ENCODE measurements at regions not wholly inside any gene's neighbourhood (a gene's known extent, or its start where the extent isn't known, plus 50 kb on each side); places are given as distances from the start of the nearest gene placed in this dataset.

GRCh38 chr2:181789827-181790448 lies 101.6 kb upstream of the ITPRID2 start:
- H3K9me2 ChIP-seq (ENCODE audit: insufficient read depth, low read length), result no peaks in the 10 kb centered on the region
- H4K20me1 ChIP-seq (ENCODE audit: insufficient read depth, low read length), result no peaks in the 10 kb centered on the region
- H3K9me3 ChIP-seq (ENCODE audit: low read length), result no peaks in the 10 kb centered on the region
- no peak overlapping the region for H3K4me3 ChIP-seq (ENCODE audit: low read depth, low read length, poor library complexity, severe bottlenecking)
- ChIA-PET POLR2A (interaction anchor here (0.5 to 1.5 kb wide), 5 partner anchors 9 to 209 kb away, joined by 3 to 4 read pairs (median 3); no protein-coding TSS in a partner anchor), CTCF (ENCODE audit: unreplicated experiment) (no interaction called here)
- H3K4me1 ChIP-seq (ENCODE audit: insufficient read depth, low read length, poor library complexity, severe bottlenecking), result no peaks in the 10 kb centered on the region
- H3K36me3 ChIP-seq (ENCODE audit: insufficient read depth, low read length), result no peaks in the 10 kb centered on the region
- no peak for DNase-seq (ENCODE audit: low spot score)
- TF ChIP-seq CTCF (conservative IDR thresholded peaks at IDR 0.05; ENCODE audit: low read length), result no peak
- TF ChIP-seq EZH2phosphoT487 (IDR thresholded peaks at IDR 0.05; ENCODE audit: borderline replicate concordance, low read depth, low read length), result no peak
- H3K4me2 ChIP-seq (ENCODE audit: low read length), result no peak overlapping the region
- H3K79me2 ChIP-seq (ENCODE audit: insufficient read depth, low read depth, low read length), result no peaks in the 10 kb centered on the region
- H2AFZ ChIP-seq (ENCODE audit: low read length), result no peak overlapping the region
- no TSS peak for BruUV-seq (replicated peaks)
- intact Hi-C loops (cut with micrococcal nuclease; ENCODE audit: unreplicated experiment), result no loop called here
- no peak overlapping the region for H3K27ac ChIP-seq (ENCODE audit: low read depth, low read length, poor library complexity, severe bottlenecking)

- H2AFZ ChIP-seq (ENCODE audit: low read length), result no peak overlapping the region
- intact Hi-C loops (cut with micrococcal nuclease; ENCODE audit: unreplicated experiment), result no loop called here
- no peaks in the 10 kb centered on the region for H4K20me1 ChIP-seq (ENCODE audit: insufficient read depth, low read length)
- no peaks in the 10 kb centered on the region for H3K9me3 ChIP-seq (ENCODE audit: low read length)
- H3K36me3 ChIP-seq (ENCODE audit: insufficient read depth, low read length), result no peaks in the 10 kb centered on the region
- no peak overlapping the region for H3K4me2 ChIP-seq (ENCODE audit: low read length)
- BruUV-seq (replicated peaks), result no TSS peak
- POLR2A ChIA-PET, result interaction anchor here (0.7 to 1.5 kb wide), 4 partner anchors 10 to 111 kb away, joined by 3 to 4 read pairs (median 3); no protein-coding TSS in a partner anchor
- no peaks in the 10 kb centered on the region for H3K4me1 ChIP-seq (ENCODE audit: insufficient read depth, low read length, poor library complexity, severe bottlenecking)
- no peaks in the 10 kb centered on the region for H3K9me2 ChIP-seq (ENCODE audit: insufficient read depth, low read length)
- H3K79me2 ChIP-seq (ENCODE audit: insufficient read depth, low read depth, low read length), result no peaks in the 10 kb centered on the region
- no peak overlapping the region for H3K4me3 ChIP-seq (ENCODE audit: low read depth, low read length, poor library complexity, severe bottlenecking)
- DNase-seq (ENCODE audit: low spot score), result no peak
- TF ChIP-seq CTCF (conservative IDR thresholded peaks at IDR 0.05; ENCODE audit: low read length), result no peak
- TF ChIP-seq EZH2phosphoT487 (IDR thresholded peaks at IDR 0.05; ENCODE audit: borderline replicate concordance, low read depth, low read length), result no peak
- H3K27ac ChIP-seq (ENCODE audit: low read depth, low read length, poor library complexity, severe bottlenecking), result no peak overlapping the region
- CTCF ChIA-PET (ENCODE audit: unreplicated experiment), result no interaction called here
These were observed 100.5 kb upstream of the ITPRID2 start for GRCh38 chr2:181790716-181791649.

All from OCI-LY7 (cell line).